Panc1 (cell line): ENCODE measurements at regions not wholly inside any gene's neighbourhood (a gene's known extent, or its start where the extent isn't known, plus 50 kb on each side); places are given as distances from the start of the nearest gene placed in this dataset.

ENCODE experiments used
- ATAC-seq: fragments of 200-7000 bp; cut with Tn5 transposase; 2 replicates; pipeline ENCODE4 v1.9.1; 2020; ENCODE audit warnings: mild to moderate bottlenecking, moderate library complexity
- BruUV-seq: library from RNA; stranded (reverse); fragments of 400-500 nt; replicated peaks from 2 replicates; lab custom pipeline; 2021; lab: Mats Ljungman, UMichigan
- CTCF ChIA-PET: fragments of 300-600 bp; sonication (Branson Sonifier 250); formaldehyde crosslinking; loops from one replicate; lab custom pipeline; 2022; ENCODE audit warnings: antibody characterized with exemption; lab: Charles Lee
- POLR2A ChIA-PET: fragments of 300-600 bp; sonication (Branson Sonifier 250); formaldehyde crosslinking; loops from one replicate; lab custom pipeline; 2022; ENCODE audit warnings: antibody characterized with exemption; lab: Charles Lee
- DNase-seq: peaks from one replicate; pipeline ENCODE4 v3.0.0-alpha.2; 2010; ENCODE audit warnings: low read depth, low spot score
- H3K27ac ChIP-seq: 2 replicates; pipeline ENCODE4 v1.5.1; 2011; ENCODE audit warnings: mild to moderate bottlenecking, low read length, inconsistent platforms
- H3K27me3 ChIP-seq: fragments of 200-500 bp; sonication (Bioruptor generic); 2 replicates; pipeline ENCODE4 v1.6.0; 2014; ENCODE audit warnings: low read length, inconsistent platforms; ENCODE audit not compliant: control insufficient read depth, insufficient read depth
- H3K36me3 ChIP-seq: fragments of 200-500 bp; sonication (Bioruptor generic); 2 replicates; pipeline ENCODE4 v1.5.1; 2014; ENCODE audit warnings: inconsistent platforms, mild to moderate bottlenecking, low read length, moderate library complexity; ENCODE audit not compliant: control insufficient read depth, insufficient read depth
- H3K4me1 ChIP-seq: 2 replicates; pipeline ENCODE4 v1.5.1; 2011; ENCODE audit warnings: inconsistent platforms, mild to moderate bottlenecking, low read length, moderate library complexity; ENCODE audit not compliant: control insufficient read depth, insufficient read depth
- H3K4me3 ChIP-seq, 2 experiments: 2 replicates each; pipeline ENCODE4 v1.5.1; 2011 to 2012; ENCODE audit warnings: low read depth in 2 of 2, low read length in 2 of 2, mild to moderate bottlenecking in 2 of 2, inconsistent platforms in 1 of 2, moderate library complexity in 1 of 2
- H3K9me3 ChIP-seq: fragments of 200-500 bp; sonication (Bioruptor generic); 2 replicates; pipeline ENCODE4 v1.5.1; 2014; ENCODE audit warnings: low read depth, mild to moderate bottlenecking, inconsistent platforms, low read length, moderate library complexity; ENCODE audit not compliant: control insufficient read depth, insufficient read depth
- CTCF ChIP-seq: fragments of 450-650 bp; IDR thresholded peaks from 2 replicates; pipeline ENCODE4 v1.5.1; 2017; ENCODE audit warnings: mild to moderate bottlenecking
- POLR2AphosphoS5 ChIP-seq: IDR thresholded peaks from 2 replicates; pipeline ENCODE4 v1.6.1; 2012; ENCODE audit warnings: mild to moderate bottlenecking, low read depth, low read length, moderate library complexity
- REST ChIP-seq, 2 experiments: IDR thresholded peaks; 2 replicates each; pipeline ENCODE4 v1.6.1; 2011 to 2012; ENCODE audit warnings: low read depth in 2 of 2, control low read depth in 1 of 2, low read length in 1 of 2, mild to moderate bottlenecking in 1 of 2, moderate library complexity in 1 of 2; ENCODE audit not compliant: insufficient read depth in 1 of 2
- SIN3A ChIP-seq: IDR thresholded peaks from 2 replicates; pipeline ENCODE4 v1.6.1; 2012; ENCODE audit warnings: low read depth, mild to moderate bottlenecking, low read length, moderate library complexity, borderline replicate concordance; ENCODE audit not compliant: insufficient read depth
- TCF7L2 ChIP-seq: IDR thresholded peaks from 2 replicates; pipeline ENCODE4 v1.6.1; 2011; ENCODE audit warnings: mild to moderate bottlenecking, low read depth, low read length, inconsistent platforms
- in situ Hi-C: cut with HindIII; loops from 2 replicates; pipeline ENCODE4 v1.10.0; 2016; ENCODE audit warnings: low sequenced_read_pairs, low pct_unique_long_range_greater_than_20kb
- intact Hi-C: fragments of 100-400 bp; cut with micrococcal nuclease; formaldehyde crosslinking; loops from one replicate; pipeline ENCODE4 v1.10.0; 2022; ENCODE audit not compliant: unreplicated experiment

GRCh38 chr7:67843615-67844014 is 847.0 kb downstream of the TYW1 start:
- ChIA-PET CTCF (no interaction called here), POLR2A (no interaction called here)
- intact Hi-C loops (no loop called here), in situ Hi-C loops (no loop called here)
- BruUV-seq: no TSS peak
- no peak for DNase-seq
- Histone ChIP-seq H3K4me1 (no peaks in the 10 kb centered on the region), H3K27ac (no peak overlapping the region), H3K9me3 (no peaks in the 10 kb centered on the region), H3K27me3 (peaks cover 2% of the 10 kb centered on the region; the same call in 1 of the 2 replicates), H3K36me3 (no peaks in the 10 kb centered on the region), H3K4me3 (no peak overlapping the region)
- no peak for ATAC-seq
- TF ChIP-seq SIN3A (no peak), CTCF (no peak), TCF7L2 (no peak), POLR2AphosphoS5 (no peak), REST (IDR thresholded peaks at IDR 0.05; ENCODE audit: insufficient read depth in 1 of 2, low read depth in 2 of 2, low read length in 1 of 2) (no peak)

DNA sequence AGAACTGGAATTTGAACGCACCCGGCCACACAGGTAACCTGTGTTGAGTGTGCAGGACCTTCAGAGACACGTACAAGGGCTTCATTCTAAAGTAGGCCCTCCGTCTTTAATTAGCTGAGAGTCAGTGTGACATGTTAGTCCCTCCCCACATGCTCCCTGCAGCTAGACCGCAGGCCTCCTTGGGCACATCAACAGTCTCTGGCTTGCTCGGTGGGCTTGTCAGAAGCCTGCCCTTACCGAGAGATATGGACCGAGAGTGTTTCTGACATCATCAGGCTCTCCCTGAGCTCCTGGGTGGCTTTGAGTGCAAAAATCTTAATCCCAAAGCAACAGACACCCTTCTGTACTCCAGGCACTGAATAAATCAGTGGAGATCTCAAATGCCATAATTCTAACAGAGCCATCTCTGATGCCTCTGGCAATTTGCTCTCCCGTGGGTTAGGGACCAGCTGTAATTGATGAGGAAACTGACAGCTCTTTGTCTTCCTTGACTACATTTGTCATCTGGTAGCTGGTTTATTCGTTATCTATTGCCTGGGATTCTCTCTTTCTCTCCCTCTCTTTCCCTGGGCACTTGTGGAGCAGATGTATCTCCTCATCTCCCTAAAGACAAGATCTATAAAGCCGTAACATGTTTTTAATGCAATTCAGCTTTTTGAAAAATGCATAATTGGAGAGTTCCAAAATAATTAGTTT is 850.6 kb downstream of the TYW1 start:
- ATAC-seq: no peak
- ChIA-PET CTCF (no interaction called here), POLR2A (no interaction called here)
- intact Hi-C loops (no loop called here), in situ Hi-C loops (no loop called here)
- no peaks in the 10 kb centered on the region for H3K4me1 ChIP-seq
- no peak overlapping the region for H3K27ac ChIP-seq
- no peak for TF ChIP-seq CTCF
- TF ChIP-seq REST (IDR thresholded peaks at IDR 0.05; ENCODE audit: insufficient read depth in 1 of 2, low read depth in 2 of 2, low read length in 1 of 2): no peak
- TF ChIP-seq TCF7L2: no peak
- TF ChIP-seq POLR2AphosphoS5: no peak
- no peak for TF ChIP-seq SIN3A
- H3K27me3 ChIP-seq: peaks cover 2% of the 10 kb centered on the region; the same call in 1 of the 2 replicates
- H3K36me3 ChIP-seq: no peaks in the 10 kb centered on the region
- no peaks in the 10 kb centered on the region for H3K9me3 ChIP-seq
- no peak overlapping the region for H3K4me3 ChIP-seq
- no peak for DNase-seq
- no TSS peak for BruUV-seq
